HepG2 (cell line): ENCODE measurements at regions not wholly inside any gene's neighbourhood (a gene's known extent, or its start where the extent isn't known, plus 50 kb on each side); places are given as distances from the start of the nearest gene placed in this dataset.

ENCODE experiments used
- BHLHE40 ChIP-seq: IDR thresholded peaks from 2 replicates; pipeline ENCODE4 v1.6.1; 2011; ENCODE audit warnings: low read length, improper control_type of control experiment
- CREBL2 ChIP-seq: sonication (generic); formaldehyde crosslinking; IDR thresholded peaks from 2 replicates; pipeline ENCODE4 v1.8.1; 2023; ENCODE audit warnings: missing genetic modification reagents, mild to moderate bottlenecking, borderline replicate concordance
- CTCF ChIP-seq: sonication (generic); formaldehyde crosslinking; IDR thresholded peaks from 2 replicates; pipeline ENCODE4 v1.5.0; 2020; ENCODE audit warnings: mild to moderate bottlenecking, missing genetic modification reagents, moderate library complexity
- MED1 ChIP-seq: sonication (generic); formaldehyde crosslinking; IDR thresholded peaks from 2 replicates; pipeline ENCODE4 v1.4.0; 2020; ENCODE audit warnings: missing genetic modification reagents
- NFIC ChIP-seq: IDR thresholded peaks from 2 replicates; pipeline ENCODE4 v1.6.1; 2012; ENCODE audit warnings: mild to moderate bottlenecking, low read length, inconsistent platforms
- POLR2AphosphoS5 ChIP-seq: IDR thresholded peaks from 2 replicates; pipeline ENCODE4 v1.6.1; 2012; ENCODE audit warnings: low read depth, low read length
- STAT6 ChIP-seq: sonication (generic); formaldehyde crosslinking; IDR thresholded peaks from 2 replicates; pipeline ENCODE4 v1.4.0; 2020; ENCODE audit warnings: missing genetic modification reagents, mild to moderate bottlenecking, borderline replicate concordance
- THAP8 ChIP-seq: sonication (generic); formaldehyde crosslinking; IDR thresholded peaks from 2 replicates; pipeline ENCODE4 v1.5.1; 2020; ENCODE audit warnings: missing genetic modification reagents, mild to moderate bottlenecking, borderline replicate concordance
- ZNF121 ChIP-seq: sonication (generic); formaldehyde crosslinking; IDR thresholded peaks from 2 replicates; pipeline ENCODE4 v1.5.0; 2020; ENCODE audit warnings: mild to moderate bottlenecking, missing genetic modification reagents
- ZNF317 ChIP-seq: sonication (generic); formaldehyde crosslinking; IDR thresholded peaks from 2 replicates; pipeline ENCODE4 v1.5.0; 2020; ENCODE audit warnings: mild to moderate bottlenecking, missing genetic modification reagents
- ZNF451 ChIP-seq: sonication (generic); formaldehyde crosslinking; IDR thresholded peaks from 2 replicates; pipeline ENCODE4 v1.5.0; 2020; ENCODE audit warnings: mild to moderate bottlenecking, missing genetic modification reagents
- ZZZ3 ChIP-seq: sonication (generic); formaldehyde crosslinking; IDR thresholded peaks from 2 replicates; pipeline ENCODE4 v1.4.0; 2020; ENCODE audit warnings: missing genetic modification reagents, mild to moderate bottlenecking, borderline replicate concordance

GRCh38 chr12:46508651-46509050 lies 136.1 kb upstream of the SLC38A2 start:
- TF ChIP-seq ZZZ3 (CRISPR knock-in tag): no peak
- TF ChIP-seq ZNF121: no peak
- no peak for TF ChIP-seq STAT6 (CRISPR knock-in tag)
- TF ChIP-seq CREBL2 (CRISPR knock-in tag): no peak
- no peak for TF ChIP-seq MED1 (CRISPR knock-in tag)
- no peak for TF ChIP-seq ZNF451 (CRISPR knock-in tag)
- no peak for TF ChIP-seq ZNF317 (CRISPR knock-in tag)
- no peak for TF ChIP-seq BHLHE40
- no peak for TF ChIP-seq POLR2AphosphoS5
- no peak for TF ChIP-seq THAP8 (CRISPR knock-in tag)
- TF ChIP-seq CTCF (CRISPR knock-in tag): no peak
- no peak for TF ChIP-seq NFIC
